WI38 (cell line): ENCODE measurements at regions not wholly inside any gene's neighbourhood (a gene's known extent, or its start where the extent isn't known, plus 50 kb on each side); places are given as distances from the start of the nearest gene placed in this dataset.
"Not testable (repeated sequence)": the region's sequence is repeated elsewhere in the genome, so short reads cannot be mapped to it uniquely, and the experiment has no call there.

Experiments
- H3K4me3 ChIP-seq: 2 replicates; pipeline ENCODE4 v1.5.1; 2011; ENCODE audit warnings: low read depth, mild to moderate bottlenecking, control low read depth, low read length
- TF ChIP-seq, protein P1 (sequence below): IDR thresholded peaks from 2 replicates; pipeline ENCODE4 v1.5.1; 2012; ENCODE audit warnings: low read depth, mild to moderate bottlenecking, control low read depth, low read length

DNA sequence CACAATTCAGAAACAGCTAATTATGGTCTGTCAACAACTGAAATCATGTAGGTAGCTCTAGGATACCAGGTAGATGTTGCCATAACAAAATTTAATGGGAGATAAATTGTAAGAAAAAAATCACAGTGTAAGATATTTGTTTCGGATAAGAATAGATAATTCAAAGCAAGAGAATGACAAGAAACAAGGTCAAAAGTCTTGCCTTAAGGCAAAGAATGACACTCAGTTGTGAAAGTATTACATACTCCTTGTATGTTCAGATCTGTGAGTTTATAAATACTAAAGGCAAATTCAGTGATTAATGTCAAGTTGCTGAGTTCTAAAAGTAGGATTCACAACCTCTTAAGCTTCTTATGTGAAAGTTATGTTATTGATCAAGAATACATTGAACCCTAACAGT lies 772.2 kb upstream of the SGO1 start:
- TF ChIP-seq, protein P1, sequence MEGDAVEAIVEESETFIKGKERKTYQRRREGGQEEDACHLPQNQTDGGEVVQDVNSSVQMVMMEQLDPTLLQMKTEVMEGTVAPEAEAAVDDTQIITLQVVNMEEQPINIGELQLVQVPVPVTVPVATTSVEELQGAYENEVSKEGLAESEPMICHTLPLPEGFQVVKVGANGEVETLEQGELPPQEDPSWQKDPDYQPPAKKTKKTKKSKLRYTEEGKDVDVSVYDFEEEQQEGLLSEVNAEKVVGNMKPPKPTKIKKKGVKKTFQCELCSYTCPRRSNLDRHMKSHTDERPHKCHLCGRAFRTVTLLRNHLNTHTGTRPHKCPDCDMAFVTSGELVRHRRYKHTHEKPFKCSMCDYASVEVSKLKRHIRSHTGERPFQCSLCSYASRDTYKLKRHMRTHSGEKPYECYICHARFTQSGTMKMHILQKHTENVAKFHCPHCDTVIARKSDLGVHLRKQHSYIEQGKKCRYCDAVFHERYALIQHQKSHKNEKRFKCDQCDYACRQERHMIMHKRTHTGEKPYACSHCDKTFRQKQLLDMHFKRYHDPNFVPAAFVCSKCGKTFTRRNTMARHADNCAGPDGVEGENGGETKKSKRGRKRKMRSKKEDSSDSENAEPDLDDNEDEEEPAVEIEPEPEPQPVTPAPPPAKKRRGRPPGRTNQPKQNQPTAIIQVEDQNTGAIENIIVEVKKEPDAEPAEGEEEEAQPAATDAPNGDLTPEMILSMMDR: no peak
- H3K4me3 ChIP-seq: no peak overlapping the region

DNA sequence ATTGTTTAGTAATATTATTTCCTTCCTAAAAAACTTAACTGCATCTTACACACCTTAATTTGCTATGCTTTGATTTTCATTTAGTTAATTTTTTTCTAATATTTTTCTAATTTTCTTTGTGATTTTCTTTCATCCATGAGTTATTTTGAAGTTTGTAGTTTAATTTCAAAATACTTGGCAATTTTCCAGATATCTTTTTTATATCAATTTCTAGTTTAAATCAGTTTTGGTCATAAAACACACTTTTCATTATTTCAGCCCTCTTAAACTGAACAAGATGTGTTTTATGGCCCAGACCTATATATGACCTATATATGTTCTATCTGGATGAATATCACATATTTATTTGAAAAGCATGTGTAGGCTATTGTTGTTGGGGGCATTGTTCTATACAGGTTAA lies 759.9 kb upstream of the SGO1 start:
- TF ChIP-seq, protein P1: no peak
- H3K4me3 ChIP-seq: no peak overlapping the region

DNA sequence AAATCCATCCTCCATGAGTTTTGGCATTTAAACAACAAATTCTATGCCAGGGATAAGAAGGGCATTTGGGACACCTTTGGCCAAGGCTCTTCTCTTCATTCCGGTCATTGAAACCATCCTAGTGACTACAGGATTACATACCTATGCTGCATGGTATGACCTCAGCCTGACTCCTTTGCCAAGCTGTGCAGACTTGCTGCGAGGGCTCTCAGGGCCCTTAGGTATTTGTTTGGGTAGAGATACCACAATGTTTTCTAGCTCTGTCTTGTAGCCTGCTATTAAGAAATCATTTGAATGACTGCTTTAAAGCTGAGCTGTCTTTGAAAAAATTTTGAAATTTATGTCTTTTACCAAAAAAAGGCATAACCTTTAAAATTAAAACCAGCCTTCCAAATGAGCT lies 749.8 kb upstream of the SGO1 start:
- TF ChIP-seq, protein P1: no peak
- no peak overlapping the region for H3K4me3 ChIP-seq

DNA sequence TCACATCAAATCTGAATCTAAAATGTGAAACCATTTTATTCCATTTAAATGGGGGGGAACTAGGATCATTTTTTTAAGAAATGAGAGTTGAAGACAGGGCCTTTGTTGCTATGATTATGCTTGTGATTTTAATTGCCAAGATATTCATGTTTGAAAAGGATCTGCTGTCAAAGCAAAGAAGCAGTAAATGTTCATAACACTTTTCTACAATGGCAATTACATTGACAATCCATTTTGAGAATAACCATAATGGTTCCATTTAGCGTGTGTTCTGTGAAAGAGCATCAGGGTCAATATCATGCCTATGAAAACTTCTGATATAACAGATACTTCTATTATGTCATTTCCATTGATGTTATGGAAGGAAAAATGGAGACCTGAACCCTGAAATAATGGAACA lies 745.8 kb upstream of the SGO1 start:
- TF ChIP-seq, protein P1: no peak

DNA sequence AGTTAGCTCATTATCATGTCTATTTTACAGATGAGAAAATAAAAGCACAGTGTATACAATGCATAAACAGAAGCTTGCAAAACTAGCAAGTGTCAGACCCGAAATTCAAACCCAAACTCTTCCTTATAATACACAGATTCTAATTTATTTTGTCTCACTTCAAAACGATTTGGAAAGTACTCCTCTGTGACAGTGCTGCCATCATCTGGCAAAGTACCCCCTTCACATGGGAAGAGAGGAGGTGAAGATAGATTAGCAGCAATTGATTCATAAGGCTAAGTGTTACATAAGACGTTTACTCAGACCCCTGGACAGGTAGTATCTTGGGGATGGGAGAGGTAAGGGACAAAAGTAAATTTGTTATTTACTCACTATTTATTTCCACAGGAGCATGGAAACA lies 744.0 kb upstream of the SGO1 start:
- H3K4me3 ChIP-seq: no peak overlapping the region
- TF ChIP-seq, protein P1: no peak

More for the DNA sequence above, 745.8 kb upstream of the SGO1 start:
- no peak overlapping the region for H3K4me3 ChIP-seq

DNA sequence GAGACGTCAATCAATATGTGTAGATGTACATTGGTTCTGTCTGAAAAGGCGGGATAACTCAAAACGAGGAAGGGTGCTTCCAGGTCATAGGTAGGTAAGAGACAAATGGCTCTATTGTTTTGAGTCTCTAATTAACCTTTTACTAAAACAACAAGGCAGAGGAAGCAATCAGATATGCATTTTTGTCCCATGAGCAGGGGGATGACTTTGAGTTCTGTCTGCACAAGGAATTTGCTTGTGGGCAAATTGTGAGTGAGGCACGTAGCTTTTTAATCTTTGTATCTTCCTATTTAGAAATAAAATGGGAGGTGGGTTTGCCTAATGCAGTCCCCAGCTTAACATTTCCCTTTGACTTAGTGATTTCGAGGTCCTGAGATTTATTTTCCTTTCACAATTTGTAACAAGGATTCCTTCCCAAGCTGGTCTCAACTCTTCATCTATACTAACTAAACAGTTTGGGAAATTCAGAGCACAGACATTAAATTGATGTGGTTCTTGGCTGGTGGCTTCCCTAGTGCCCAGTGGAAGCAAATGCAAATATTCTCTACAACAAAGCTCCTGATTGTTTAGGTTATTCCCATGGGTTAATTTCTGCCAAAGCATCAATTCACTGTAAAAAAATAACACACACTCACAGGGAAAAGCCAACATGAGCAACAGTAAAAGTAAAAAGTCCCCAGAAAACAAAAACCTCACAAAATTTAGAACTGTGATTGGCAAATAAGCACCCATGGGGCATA lies 738.8 kb upstream of the SGO1 start:
- no peak overlapping the region for H3K4me3 ChIP-seq
- TF ChIP-seq, protein P1: no peak

DNA sequence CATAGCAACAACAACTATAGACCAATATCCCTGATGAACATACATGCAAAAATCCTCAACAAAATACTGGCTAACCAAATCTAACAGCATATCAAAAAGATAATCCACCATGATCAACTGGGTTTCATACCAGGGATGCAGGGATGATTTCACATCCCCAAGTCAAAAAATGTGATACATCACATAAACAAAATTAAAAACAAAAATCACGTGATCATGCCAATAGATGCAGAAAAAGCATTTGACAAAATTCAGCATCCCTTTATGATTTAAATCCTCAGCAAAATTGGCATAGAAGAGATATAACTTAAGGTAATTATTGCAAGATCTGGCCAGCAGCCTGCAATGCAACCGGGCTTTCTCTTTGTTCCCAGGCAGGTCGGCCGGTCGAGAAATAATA lies 735.1 kb upstream of the SGO1 start:
- H3K4me3 ChIP-seq: not testable (repeated sequence)

DNA sequence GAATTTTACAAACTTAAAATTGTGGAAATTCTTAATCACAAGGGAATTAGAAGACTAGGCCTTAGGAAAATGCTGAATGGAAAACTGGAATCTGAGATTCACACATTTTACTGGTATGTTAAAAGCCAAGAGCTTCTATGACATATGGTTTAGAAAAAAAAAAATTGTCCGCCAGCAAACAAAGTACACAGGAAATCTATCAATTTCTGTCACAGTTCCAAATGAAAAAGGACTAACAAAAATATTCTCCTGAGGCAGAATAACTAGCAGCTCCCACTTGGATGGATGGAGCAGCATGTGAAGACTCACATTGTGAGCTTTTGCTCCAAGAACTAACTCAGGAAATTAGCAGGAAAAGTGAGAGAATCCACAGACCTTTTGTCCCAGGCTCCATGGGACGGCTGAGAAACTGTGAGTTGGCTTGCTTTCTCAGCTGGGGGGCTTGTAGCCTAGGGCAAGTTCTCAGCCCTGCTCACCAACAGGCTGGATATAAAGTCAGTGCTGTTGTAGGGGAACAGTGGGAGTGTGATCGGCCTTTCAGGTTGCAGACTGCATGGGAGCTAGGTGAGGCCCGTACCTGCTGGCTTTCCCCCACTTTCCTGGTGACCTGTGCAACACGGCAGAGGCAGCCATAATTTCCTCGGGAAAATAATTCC lies 731.1 kb upstream of the SGO1 start:
- H3K4me3 ChIP-seq: no peak overlapping the region
- TF ChIP-seq, protein P1: no peak
